NCI-H146 treated with DMSO at 0.1 percent for 48 hours (cell line): ENCODE measurements at regions not wholly inside any gene's neighbourhood (a gene's known extent, or its start where the extent isn't known, plus 50 kb on each side); places are given as distances from the start of the nearest gene placed in this dataset.
"Not testable (repeated sequence)": the region's sequence is repeated elsewhere in the genome, so short reads cannot be mapped to it uniquely, and the experiment has no call there.

Experiments used
- DNase-seq: peaks from one replicate; lab custom pipeline; 2025; ENCODE audit not compliant: unreplicated experiment; lab: John Stamatoyannopoulos, UW

GRCh38 chr14:105730731-105731130, 204.3 kb downstream of the TMEM121 start:
- DNase-seq = not testable (repeated sequence)

DNA sequence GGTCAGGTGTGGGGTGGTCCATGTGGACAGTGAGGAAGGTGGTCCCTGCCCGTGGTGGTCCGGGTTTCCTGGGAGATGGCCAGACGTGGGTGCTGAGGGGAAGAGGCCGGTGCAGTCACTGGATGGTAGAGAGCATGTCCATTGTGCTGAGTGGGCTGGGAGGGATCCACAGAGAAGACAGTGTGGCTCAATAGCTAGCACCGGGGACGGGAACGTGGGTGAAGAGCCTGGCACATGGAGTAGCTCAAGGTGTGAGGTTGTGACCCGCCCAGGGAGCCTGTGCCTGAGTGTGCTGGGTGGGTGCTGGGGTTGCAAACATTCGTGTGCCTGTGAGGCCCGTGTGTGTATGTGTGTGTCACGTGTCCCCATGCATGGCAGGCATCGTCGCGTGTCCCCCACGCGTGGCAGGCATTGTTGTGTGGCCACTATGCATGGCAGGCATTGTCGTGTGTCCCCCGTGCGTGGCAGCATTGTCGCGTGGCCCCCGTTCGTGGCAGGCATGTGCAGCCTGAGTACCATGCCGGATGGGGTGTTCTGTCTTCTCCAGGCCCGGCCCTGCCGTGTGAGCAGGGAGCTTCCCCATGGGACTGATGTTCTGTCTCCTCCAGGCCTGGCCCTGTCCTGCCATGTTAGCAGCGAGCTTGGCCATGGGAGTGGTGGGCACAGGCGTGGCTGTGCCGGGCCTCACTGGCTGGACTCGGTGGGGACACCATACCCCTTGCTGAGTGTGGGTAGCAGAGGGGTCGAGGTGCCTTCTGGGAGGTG, 205.0 kb downstream of the TMEM121 start:
- not testable (repeated sequence) for DNase-seq

GRCh38 chr14:105733081-105734065, 207.0 kb downstream of the TMEM121 start:
- no peak for DNase-seq

DNA sequence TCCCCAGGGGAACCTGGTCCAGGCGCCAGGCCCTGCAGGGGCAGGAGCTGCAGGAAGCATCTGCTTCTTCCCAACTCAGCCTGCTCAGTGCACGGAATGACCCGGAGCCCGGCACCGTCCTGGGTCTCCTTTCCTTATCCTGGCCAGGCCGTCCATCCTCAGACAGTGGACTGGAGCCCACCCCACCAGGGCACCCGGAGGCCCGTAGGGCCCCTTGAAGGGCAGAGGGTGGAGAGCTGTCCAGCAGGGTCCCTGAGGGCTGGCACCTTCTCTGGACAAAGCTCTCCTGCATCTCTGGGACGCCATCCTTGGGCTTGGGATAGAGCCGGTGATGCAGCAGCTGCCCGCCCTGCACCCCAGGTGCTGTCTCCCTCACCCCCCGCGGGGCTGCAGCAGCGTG, 207.9 kb downstream of the TMEM121 start:
- DNase-seq = not testable (repeated sequence)

DNA sequence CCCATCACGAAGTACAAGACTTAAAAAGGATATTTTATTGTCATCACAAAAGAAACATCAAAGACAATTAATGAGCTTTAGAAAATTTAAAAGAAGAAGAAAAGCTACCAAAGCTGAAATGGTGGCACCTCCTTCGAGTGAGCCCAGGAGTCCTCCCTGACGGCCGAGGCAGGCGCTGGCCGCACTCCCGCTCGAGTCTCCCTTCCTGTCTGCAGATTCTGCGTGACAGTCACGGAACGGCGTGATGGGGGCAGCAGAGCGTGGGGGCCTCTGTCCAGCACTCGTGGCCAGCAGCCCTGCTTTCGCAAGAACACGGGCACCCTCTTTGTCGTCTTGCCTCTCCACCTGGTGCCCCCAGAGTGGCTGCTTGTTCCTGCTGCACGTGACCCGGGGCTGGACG, 209.9 kb downstream of the TMEM121 start:
- DNase-seq = not testable (repeated sequence)

DNA sequence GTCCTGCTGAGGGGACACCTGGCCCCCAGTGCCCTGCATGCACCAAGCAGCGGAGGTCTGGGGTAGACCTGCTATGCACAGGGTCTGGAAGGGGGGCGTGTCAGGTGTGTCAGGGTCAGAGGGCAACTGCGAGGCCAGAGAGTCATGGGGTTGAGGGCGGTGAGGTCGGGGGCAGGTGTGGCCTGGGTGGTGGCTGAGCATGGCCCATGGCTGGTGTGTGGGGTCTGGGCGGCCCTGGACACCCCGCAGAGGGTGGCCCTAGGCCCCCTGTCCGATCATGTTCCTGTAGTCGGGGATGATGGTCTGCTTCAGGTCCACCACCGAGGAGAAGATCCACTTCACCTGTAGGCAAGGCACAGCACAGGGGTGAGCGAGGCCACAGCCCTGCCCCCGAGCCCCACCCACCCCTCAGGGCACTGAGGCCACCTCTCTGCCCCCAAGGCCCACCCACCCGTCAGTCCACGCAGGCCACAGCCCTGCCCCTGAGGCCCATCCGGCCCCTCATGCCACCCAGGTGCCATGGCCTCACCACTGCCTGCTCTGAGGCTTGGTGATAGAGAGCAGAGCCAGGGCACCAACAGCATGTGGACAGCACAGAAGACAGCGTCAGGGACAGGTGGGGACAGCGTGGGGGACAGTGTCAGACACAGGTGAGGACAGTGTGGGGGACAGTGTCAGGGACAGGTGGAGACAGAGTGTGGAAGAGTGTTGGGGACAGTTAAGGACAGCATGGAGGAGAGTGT, 211.3 kb downstream of the TMEM121 start:
- no peak for DNase-seq

DNA sequence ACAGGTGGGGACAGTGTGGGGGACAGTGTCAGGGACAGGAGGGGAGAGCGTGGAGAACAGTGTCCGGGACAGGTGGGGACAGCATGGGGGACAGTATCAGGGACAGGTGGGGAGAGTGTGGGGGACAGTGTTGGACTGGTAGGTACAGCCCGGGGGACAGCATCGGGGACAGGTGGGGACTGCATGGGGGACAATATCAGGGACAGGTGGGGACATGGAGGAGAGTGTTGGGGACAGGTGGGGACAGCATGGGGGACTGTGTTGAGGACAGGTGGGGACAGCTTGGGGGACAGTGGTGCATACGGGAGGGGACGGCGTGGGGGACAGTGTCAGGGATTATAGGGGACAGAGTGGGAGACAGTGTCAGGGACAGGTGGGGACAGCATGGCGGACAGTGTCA, 212.3 kb downstream of the TMEM121 start:
- no peak for DNase-seq

DNA sequence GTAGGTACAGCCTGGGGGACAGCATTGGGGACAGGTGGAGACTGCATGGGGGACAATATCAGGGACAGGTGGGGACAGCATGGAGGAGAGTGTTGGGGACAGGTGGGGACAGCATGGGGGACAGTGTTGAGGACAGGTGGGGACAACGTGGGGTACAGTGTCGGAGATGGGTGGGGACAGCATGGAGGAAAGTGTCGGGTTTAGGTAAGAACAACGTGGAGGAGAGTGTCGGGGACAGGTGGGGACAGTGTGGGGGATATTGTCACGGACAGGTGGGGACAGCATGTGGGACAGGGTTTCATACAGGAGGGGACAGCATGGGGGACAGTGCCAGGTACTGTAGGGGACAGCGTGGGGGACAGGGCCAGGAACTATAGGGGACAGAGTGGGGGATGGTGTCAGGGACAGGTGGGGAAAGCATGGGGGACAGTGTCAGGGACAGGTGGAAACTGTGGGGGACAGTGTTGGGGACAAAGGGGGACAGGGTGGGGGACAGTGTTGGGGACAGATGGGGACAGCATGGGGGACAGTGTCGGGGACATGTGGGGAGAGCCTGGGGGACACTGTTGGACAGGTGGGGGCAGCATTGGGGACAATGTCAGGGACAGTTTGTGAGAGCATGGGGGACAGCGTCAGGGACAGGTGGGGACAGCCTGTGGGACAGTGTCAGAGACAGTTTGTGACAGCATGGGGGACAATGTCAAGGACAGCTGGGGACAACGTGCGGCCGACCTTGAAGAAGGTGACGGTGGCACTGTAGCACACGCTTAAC, 213.1 kb downstream of the TMEM121 start:
- DNase-seq = no peak

DNA sequence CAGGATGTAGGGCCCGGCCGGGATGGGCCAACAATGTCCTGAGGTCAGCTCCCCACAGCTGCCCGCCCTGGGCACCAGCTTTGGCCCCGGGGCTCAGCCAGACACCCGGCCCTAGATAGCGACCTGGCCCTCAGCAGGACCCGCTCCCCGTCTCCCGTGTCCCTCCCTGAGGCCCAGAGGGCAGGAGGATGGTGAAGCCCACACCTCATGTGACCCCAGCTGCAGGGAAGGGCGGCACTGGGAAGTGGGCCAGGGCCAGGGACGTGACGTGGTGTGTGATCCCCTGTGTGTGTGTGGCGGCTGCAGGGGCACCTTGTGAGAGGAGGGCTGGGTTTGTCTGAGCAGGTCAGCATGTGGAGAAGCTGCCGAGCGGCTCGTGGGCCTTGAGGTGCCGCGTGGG, 213.9 kb downstream of the TMEM121 start:
- not testable (repeated sequence) for DNase-seq

GRCh38 chr14:105740961-105741360, 214.6 kb downstream of the TMEM121 start:
- not testable (repeated sequence) for DNase-seq

DNA sequence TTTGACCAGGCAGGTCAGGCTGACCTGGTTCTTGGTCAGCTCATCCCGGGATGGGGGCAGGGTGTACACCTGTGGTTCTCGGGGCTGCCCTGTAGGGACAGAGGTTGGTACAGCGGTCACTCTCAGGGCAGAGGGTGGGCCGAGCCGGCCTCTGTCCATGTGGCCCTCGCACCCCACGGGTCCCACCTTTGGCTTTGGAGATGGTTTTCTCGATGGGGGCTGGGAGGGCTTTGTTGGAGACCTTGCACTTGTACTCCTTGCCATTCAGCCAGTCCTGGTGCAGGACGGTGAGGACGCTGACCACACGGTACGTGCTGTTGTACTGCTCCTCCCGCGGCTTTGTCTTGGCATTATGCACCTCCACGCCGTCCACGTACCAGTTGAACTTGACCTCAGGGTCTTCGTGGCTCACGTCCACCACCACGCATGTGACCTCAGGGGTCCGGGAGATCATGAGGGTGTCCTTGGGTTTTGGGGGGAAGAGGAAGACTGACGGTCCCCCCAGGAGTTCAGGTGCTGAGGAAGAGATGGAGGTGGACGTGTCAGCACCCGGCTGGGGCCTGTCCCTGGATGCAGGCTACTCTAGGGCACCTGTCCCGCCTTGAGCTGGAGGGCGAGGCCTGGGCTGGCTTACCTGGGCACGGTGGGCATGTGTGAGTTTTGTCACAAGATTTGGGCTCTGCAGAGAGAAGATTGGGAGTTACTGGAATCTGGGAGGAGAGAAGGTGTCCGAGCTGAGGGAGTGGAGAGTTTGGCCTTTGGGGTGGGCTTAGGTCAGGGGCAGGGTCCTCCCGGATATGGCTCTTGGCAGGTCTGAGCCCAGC, 215.5 kb downstream of the TMEM121 start:
- not testable (repeated sequence) for DNase-seq

DNA sequence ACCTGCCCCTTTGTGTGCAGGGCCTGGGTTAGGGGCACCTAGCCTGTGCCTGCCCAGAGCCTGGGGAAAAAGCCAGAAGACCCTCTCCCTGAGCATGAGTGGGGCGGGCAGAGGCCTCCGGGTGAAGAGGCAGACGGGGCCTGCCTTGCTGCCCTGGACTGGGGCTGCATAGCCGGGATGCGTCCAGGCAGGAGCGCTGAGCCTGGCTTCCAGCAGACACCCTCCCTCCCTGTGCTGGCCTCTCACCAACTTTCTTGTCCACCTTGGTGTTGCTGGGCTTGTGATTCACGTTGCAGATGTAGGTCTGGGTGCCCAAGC, 216.1 kb downstream of the TMEM121 start:
- no peak for DNase-seq

DNA sequence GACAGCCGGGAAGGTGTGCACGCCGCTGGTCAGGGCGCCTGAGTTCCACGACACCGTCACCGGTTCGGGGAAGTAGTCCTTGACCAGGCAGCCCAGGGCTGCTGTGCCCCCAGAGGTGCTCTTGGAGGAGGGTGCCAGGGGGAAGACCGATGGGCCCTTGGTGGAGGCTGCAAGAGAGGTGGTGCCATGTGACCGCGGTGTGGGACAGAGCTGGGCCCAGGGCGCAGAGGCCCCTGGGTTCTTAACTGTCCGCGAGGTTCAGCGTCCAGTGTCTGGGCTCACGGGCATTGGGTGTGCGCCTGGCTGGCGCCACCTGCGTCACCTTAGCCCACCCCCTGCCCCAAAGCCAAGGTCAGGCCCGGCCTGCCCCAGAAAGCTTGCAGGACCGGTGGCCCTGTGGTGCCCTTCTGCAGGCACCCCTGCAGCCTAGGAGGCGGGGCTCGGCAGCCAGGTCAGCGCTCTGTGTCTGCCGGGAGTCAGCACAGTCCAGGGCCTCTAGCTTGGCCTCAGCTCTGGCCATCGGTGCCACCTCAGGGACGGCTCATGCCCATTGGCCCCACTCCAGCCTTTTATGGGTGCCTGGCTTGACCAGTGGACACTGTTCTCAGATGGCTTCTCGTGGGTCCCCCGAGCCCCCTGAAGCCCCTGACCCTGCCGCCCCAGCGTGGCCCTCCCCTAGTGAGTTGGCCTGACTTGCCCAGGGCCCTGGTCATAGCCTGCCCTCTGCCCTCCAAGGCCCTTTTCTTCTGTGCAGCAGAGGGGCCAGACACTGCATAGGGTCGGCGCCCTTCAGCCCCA, 216.7 kb downstream of the TMEM121 start:
- not testable (repeated sequence) for DNase-seq

DNA sequence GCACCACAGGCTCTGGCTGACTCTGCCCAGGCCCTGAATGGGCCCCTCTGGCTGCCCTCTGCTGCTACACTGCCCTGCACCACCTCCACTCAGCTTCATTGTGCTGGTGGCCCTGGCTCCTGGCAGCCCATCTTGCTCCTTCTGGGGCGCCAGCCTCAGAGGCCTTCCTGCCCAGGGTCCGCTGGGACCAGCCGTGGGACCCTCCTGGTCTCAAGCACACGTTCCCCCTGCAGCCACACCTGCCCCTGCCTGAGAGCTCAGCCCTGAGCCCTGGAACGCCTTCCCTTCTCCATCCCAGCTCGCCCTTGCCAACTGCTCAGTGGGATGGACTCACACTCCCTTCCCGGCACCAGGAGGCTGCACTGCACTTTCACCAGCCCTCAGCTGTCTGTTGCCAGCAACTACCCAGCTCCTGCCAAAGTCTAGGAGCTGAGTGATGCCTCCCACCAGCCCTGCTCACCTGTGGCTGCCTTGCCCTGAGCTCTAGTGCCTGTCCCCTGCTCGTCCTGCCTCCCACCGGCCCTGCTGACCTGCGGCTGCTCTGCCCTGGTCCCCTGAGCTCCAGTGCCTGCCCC, 217.9 kb downstream of the TMEM121 start:
- DNase-seq = not testable (repeated sequence)

GRCh38 chr14:105745433-105746123, 219.2 kb downstream of the TMEM121 start:
- DNase-seq = no peak

DNA sequence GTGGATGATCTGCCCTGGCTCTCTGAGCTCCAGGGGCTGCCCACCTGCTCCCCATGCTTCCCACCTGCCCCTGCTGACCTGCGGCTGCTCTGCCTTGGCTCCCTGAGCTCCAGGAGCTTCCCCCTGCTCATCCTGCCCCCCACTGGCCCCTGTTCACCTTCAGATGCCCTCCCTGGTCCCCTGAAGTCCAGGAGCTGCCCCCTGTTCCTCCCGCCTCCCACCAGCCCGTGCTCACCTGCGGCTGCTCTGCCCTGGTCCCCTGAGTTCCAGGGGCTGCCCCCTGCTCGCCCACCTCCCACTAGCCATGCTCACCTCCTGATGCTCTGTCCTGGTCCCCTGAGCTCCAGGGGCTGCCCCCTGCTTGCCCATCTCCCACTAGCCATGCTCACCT, 219.7 kb downstream of the TMEM121 start:
- no peak for DNase-seq

DNA sequence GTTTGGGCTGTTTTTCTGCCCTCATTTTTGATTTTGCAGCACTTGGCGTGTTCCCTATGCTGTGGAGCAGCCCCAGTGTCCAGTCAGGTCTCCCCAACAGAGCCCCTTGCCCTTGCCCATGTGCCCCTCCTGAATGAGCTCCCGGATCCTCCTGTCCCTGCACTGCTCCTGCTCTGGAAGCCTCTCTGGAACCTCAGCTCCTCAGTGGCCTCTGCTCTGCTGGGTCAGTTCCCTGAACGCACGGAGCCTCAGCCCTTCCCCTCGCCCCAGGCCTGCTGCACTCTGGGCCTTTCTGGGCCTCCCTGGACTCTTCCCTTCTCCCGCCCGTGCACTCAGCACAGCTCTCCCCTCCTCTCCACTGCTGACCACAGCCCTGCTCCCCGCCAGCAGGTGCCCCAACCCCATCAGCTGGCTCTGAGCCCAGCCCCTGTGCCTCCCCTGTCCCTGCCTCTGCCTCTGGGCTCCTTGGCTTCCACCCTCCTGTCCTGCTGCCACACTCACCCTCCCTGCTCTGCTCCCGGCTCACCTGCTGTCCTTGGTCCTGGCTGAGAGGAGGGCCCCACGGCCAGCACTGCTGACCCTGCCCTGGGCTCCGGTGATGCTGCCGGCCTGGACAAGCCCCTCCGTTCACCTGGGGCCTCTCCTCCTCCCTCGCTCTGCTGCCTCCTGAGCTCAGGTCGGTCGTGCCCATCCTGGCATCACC, 220.6 kb downstream of the TMEM121 start:
- not testable (repeated sequence) for DNase-seq
